PC-9 (cell line): ENCODE measurements at regions not wholly inside any gene's neighbourhood (a gene's known extent, or its start where the extent isn't known, plus 50 kb on each side); places are given as distances from the start of the nearest gene placed in this dataset.

Experiments used
- EZH2 ChIP-seq: fragments of 200-600 bp; sonication (generic); IDR thresholded peaks from 2 replicates; pipeline ENCODE4 v1.8.0; 2017; ENCODE audit warnings: antibody characterized with exemption, low read depth
- TF ChIP-seq, protein P1 (sequence below): fragments of 200-600 bp; sonication (generic); conservative IDR thresholded peaks from 2 replicates; pipeline ENCODE4 v1.6.1; 2017; ENCODE audit warnings: mixed run types, antibody characterized with exemption, mild to moderate bottlenecking, moderate library complexity

DNA sequence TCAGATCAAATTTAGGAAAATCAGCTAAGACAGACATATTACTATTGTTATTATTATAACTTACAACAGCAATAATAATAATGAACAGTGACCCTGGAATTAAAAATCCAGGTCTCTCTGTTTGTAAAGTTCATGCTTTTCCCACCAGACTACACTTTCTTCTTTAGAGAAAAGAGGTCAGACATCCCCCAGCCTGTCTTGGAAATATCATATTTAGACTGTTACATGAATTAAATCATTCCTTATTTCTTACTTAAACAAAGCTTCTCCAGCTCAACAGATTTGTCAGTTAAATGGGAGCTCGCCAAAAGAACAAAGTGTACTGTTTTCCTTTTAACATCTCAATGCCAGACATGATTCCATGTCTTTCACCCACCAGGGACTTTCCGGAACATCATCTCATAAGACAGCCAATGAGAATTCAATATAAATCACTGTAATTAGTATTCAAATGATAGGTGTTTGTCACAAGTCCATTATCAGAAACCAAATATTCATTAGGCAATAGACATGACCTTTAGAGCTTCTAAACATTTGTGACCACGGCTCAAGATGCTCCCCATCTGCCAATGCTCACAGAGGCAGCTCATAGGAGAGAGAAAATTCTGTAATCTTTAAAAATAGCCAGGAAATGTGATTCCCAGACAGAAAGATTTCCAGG, 351.9 kb downstream of the ENC1 start:
- no peak for TF ChIP-seq EZH2
- TF ChIP-seq, protein P1, sequence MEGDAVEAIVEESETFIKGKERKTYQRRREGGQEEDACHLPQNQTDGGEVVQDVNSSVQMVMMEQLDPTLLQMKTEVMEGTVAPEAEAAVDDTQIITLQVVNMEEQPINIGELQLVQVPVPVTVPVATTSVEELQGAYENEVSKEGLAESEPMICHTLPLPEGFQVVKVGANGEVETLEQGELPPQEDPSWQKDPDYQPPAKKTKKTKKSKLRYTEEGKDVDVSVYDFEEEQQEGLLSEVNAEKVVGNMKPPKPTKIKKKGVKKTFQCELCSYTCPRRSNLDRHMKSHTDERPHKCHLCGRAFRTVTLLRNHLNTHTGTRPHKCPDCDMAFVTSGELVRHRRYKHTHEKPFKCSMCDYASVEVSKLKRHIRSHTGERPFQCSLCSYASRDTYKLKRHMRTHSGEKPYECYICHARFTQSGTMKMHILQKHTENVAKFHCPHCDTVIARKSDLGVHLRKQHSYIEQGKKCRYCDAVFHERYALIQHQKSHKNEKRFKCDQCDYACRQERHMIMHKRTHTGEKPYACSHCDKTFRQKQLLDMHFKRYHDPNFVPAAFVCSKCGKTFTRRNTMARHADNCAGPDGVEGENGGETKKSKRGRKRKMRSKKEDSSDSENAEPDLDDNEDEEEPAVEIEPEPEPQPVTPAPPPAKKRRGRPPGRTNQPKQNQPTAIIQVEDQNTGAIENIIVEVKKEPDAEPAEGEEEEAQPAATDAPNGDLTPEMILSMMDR: no peak
